NOMO-1 treated with dmso at 0.1 percent for 144 hours (cell line): ENCODE measurements at regions not wholly inside any gene's neighbourhood (a gene's known extent, or its start where the extent isn't known, plus 50 kb on each side); places are given as distances from the start of the nearest gene placed in this dataset.

Experiments used
- DNase-seq: peaks from one replicate; lab custom pipeline; 2025; ENCODE audit not compliant: unreplicated experiment; lab: John Stamatoyannopoulos, UW

- no peak for DNase-seq
Measured at GRCh38 chr16:85356157-85356556, 243.9 kb upstream of the CIBAR2 start.

GRCh38 chr16:85357323-85357722 lies 245.1 kb upstream of the CIBAR2 start:
- no peak for DNase-seq

- DNase-seq = no peak
Measured at GRCh38 chr16:85357924-85358505, 245.7 kb upstream of the CIBAR2 start.

- DNase-seq = no peak
Measured at GRCh38 chr16:85358704-85359146, 246.5 kb upstream of the CIBAR2 start.

GRCh38 chr16:85359147-85359822 lies 247.0 kb upstream of the CIBAR2 start:
- no peak for DNase-seq

GRCh38 chr16:85360323-85361277 lies 248.3 kb upstream of the CIBAR2 start:
- DNase-seq = no peak

GRCh38 chr16:85361441-85362118 lies 249.3 kb upstream of the CIBAR2 start:
- DNase-seq = no peak

GRCh38 chr16:85362443-85362842 lies 250.2 kb upstream of the CIBAR2 start:
- no peak for DNase-seq

- no peak for DNase-seq
Measured at GRCh38 chr16:85363427-85363826, 249.7 kb upstream of the GSE1 start.

GRCh38 chr16:85363881-85364280 lies 249.2 kb upstream of the GSE1 start:
- DNase-seq = no peak

GRCh38 chr16:85364323-85365040 lies 248.6 kb upstream of the GSE1 start:
- DNase-seq = no peak

- DNase-seq = no peak
Measured at GRCh38 chr16:85365120-85365519, 248.0 kb upstream of the GSE1 start.

- no peak for DNase-seq
Measured at GRCh38 chr16:85366031-85366763, 246.9 kb upstream of the GSE1 start.

- no peak for DNase-seq
Measured at GRCh38 chr16:85367485-85367884, 245.6 kb upstream of the GSE1 start.

- DNase-seq = no peak
Measured at GRCh38 chr16:85369060-85369459, 244.1 kb upstream of the GSE1 start.

- no peak for DNase-seq
Measured at GRCh38 chr16:85369741-85370528, 243.2 kb upstream of the GSE1 start.

- DNase-seq = no peak
Measured at GRCh38 chr16:85370543-85370880, 242.6 kb upstream of the GSE1 start.

GRCh38 chr16:85370881-85371651 lies 242.1 kb upstream of the GSE1 start:
- DNase-seq = no peak
